Nephron (organoid): ENCODE measurements at regions not wholly inside any gene's neighbourhood (a gene's known extent, or its start where the extent isn't known, plus 50 kb on each side); places are given as distances from the start of the nearest gene placed in this dataset.

Experiments used
- H3K27ac Mint-ChIP-seq, 3 experiments: 2 replicates each; pipeline ENCODE4 v1.8.0; 2020; ENCODE audit warnings: mixed read lengths in 3 of 3, mild to moderate bottlenecking in 2 of 3, moderate library complexity in 1 of 3
- H3K27me3 Mint-ChIP-seq: 2 replicates; pipeline ENCODE4 v1.8.0; 2021; ENCODE audit warnings: low read depth, mild to moderate bottlenecking, moderate library complexity, mixed read lengths
- H3K36me3 Mint-ChIP-seq: 2 replicates; pipeline ENCODE4 v1.8.0; 2020; ENCODE audit warnings: low read depth, mixed read lengths
- H3K4me1 Mint-ChIP-seq: 2 replicates; pipeline ENCODE4 v1.8.0; 2020; ENCODE audit warnings: mixed read lengths
- H3K4me3 Mint-ChIP-seq, 3 experiments: 2 replicates each; pipeline ENCODE4 v1.8.0; 2020; ENCODE audit warnings: mild to moderate bottlenecking in 3 of 3, mixed read lengths in 3 of 3, moderate library complexity in 2 of 3
- H3K9me3 Mint-ChIP-seq: 2 replicates; pipeline ENCODE4 v1.8.0; 2020; ENCODE audit warnings: mixed read lengths
- CTCF ChIP-seq, 3 experiments: fragments of 200-600 bp; sonication (generic); IDR thresholded peaks; one replicate each; pipeline ENCODE4 v1.5.0; 2021; ENCODE audit warnings: antibody characterized with exemption in 3 of 3; ENCODE audit not compliant: unreplicated experiment in 3 of 3

DNA sequence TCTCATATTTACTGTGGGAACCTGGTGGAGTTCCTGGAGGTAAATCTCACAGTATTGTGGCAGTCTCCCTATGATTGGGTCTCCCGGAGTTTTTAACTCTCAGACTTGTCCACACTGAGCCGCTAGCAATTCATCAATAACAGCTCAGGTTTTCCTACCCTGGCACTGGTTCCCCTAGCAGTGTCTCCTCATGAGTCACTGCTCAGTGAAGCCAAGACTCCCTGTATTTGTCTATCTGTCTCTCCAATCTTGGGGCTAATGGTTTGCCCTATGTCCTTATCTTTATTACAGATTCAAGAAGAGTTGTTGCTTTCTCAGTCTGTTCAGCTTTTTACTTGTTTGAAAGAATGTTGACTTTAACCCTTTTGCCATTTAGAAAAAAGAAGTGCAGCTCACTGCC is 176.7 kb upstream of the FGF10 start:
- no peak overlapping the region for H3K27ac Mint-ChIP-seq
- no peak for TF ChIP-seq CTCF (IDR thresholded peaks at IDR 0.05; ENCODE audit: unreplicated experiment in 3 of 3)
- no peaks in the 10 kb centered on the region for H3K27me3 Mint-ChIP-seq
- H3K9me3 Mint-ChIP-seq: no peaks in the 10 kb centered on the region
- no peak overlapping the region for H3K4me3 Mint-ChIP-seq
- H3K4me1 Mint-ChIP-seq: no peaks in the 10 kb centered on the region
- no peaks in the 10 kb centered on the region for H3K36me3 Mint-ChIP-seq

DNA sequence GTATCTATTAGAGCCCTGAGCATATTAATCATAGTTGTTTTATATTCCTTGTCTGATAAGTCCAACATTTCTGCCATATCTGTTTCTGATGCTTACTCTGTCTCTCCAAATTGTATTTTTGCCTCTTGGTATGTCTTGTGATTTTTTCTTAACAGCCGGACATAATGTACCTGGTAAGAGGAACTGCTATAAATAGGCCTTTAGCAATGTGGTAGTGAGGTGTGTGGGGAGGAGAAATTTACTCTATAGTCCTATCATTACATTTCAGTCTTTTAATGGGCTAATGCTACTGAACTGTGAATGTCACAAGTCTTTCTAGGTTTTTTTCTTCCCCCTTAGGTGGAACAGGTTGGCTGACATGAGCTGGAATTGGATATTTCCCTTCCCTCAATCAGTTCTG is 176.1 kb upstream of the FGF10 start:
- Mint-ChIP-seq H3K27ac (no peak overlapping the region), H3K4me1 (no peaks in the 10 kb centered on the region), H3K36me3 (no peaks in the 10 kb centered on the region), H3K27me3 (no peaks in the 10 kb centered on the region), H3K4me3 (no peak overlapping the region), H3K9me3 (no peaks in the 10 kb centered on the region)
- TF ChIP-seq CTCF (IDR thresholded peaks at IDR 0.05; ENCODE audit: unreplicated experiment in 3 of 3): no peak

DNA sequence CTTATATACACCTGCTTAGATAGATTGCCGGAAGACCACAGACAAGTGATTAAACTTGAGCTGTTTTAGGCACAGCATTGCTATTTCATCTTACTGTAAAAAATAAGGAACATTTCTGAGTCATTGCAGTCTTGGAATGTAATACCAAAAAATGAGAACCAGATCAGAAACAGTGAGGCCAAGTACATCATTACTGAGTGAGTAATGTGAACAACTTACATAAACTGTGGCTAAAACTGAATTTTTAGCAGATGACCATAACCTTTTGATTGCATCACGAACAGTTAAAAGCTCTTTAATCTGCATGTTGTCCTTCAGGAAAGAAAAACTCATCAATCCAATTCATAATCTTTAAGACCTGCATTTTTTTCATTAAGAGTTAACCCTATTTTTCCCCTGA is 157.1 kb upstream of the FGF10 start:
- H3K4me1 Mint-ChIP-seq: no peaks in the 10 kb centered on the region
- TF ChIP-seq CTCF (IDR thresholded peaks at IDR 0.05; ENCODE audit: unreplicated experiment in 3 of 3): no peak
- no peaks in the 10 kb centered on the region for H3K36me3 Mint-ChIP-seq
- H3K27ac Mint-ChIP-seq: no peak overlapping the region
- no peaks in the 10 kb centered on the region for H3K9me3 Mint-ChIP-seq
- H3K4me3 Mint-ChIP-seq: no peak overlapping the region
- H3K27me3 Mint-ChIP-seq: no peaks in the 10 kb centered on the region

DNA sequence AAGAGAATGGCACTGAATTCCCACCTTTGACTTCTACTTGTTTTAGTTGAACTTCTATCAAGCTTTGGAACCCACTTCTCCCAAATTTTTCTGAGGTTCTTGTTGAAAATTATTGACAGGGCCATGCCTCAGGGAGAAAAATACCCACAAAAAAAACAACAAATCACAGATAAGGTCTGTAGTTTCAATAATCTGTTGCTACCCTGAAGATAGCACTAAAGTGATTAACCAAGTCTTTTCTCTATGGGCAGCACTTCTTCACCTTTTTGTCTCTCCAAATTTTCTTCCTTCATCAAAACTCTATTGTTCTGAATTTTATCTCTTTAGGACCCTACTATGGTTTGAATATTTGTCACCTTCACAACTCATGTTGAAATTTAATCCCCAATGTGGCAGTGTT is 154.3 kb upstream of the FGF10 start:
- H3K27ac Mint-ChIP-seq: no peak overlapping the region
- H3K36me3 Mint-ChIP-seq: no peaks in the 10 kb centered on the region
- H3K4me1 Mint-ChIP-seq: peaks cover 10% of the 10 kb centered on the region
- no peak for TF ChIP-seq CTCF (IDR thresholded peaks at IDR 0.05; ENCODE audit: unreplicated experiment in 3 of 3)
- H3K4me3 Mint-ChIP-seq: no peak overlapping the region
- H3K9me3 Mint-ChIP-seq: no peaks in the 10 kb centered on the region
- no peaks in the 10 kb centered on the region for H3K27me3 Mint-ChIP-seq

DNA sequence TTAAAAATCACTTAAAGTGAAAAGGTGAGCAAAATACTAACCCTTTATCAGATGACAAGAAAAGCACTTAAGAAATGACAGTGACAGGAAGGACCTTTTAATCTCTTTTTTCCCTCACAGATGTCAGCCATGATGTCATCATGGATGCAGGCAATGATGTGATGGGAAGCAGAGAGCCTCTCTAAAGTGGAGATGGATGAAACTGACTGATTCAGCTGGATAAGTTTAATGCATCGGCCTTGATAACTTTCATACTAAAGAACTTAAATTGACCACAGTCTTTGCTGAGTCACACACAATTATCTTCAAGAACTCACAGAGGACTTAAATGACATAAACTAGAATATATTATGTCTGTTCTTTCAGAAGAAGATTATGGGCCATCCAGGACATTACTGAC is 153.2 kb upstream of the FGF10 start:
- Mint-ChIP-seq H3K36me3 (no peaks in the 10 kb centered on the region), H3K27ac (no peak overlapping the region), H3K4me3 (no peak overlapping the region), H3K9me3 (no peaks in the 10 kb centered on the region), H3K4me1 (peaks cover 13% of the 10 kb centered on the region), H3K27me3 (no peaks in the 10 kb centered on the region)
- no peak for TF ChIP-seq CTCF (IDR thresholded peaks at IDR 0.05; ENCODE audit: unreplicated experiment in 3 of 3)

DNA sequence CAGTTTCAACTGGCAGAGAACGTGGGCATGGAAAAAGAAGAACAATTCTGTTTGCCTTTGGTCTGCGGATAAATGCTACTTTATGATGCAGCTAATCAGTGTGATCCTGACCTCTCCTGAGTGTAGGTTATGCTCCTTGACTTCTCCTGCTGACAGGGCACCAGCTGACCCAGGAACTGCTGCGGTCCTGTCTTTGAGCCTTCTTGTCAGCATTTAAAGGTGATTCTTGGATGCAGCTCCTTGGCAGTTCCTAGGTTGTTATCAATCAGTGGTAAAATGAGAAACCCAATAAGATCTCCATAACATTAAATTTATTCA is 150.3 kb upstream of the FGF10 start:
- H3K27ac Mint-ChIP-seq: no peak overlapping the region
- no peak overlapping the region for H3K4me3 Mint-ChIP-seq
- peaks cover 20% of the 10 kb centered on the region for H3K4me1 Mint-ChIP-seq
- no peak for TF ChIP-seq CTCF (IDR thresholded peaks at IDR 0.05; ENCODE audit: unreplicated experiment in 3 of 3)
- H3K36me3 Mint-ChIP-seq: no peaks in the 10 kb centered on the region
- no peaks in the 10 kb centered on the region for H3K27me3 Mint-ChIP-seq
- no peaks in the 10 kb centered on the region for H3K9me3 Mint-ChIP-seq
